ENCODE measurements at regions not wholly inside any gene's neighbourhood (a gene's known extent, or its start where the extent isn't known, plus 50 kb on each side); places are given as distances from the start of the nearest gene placed in this dataset.

DNA sequence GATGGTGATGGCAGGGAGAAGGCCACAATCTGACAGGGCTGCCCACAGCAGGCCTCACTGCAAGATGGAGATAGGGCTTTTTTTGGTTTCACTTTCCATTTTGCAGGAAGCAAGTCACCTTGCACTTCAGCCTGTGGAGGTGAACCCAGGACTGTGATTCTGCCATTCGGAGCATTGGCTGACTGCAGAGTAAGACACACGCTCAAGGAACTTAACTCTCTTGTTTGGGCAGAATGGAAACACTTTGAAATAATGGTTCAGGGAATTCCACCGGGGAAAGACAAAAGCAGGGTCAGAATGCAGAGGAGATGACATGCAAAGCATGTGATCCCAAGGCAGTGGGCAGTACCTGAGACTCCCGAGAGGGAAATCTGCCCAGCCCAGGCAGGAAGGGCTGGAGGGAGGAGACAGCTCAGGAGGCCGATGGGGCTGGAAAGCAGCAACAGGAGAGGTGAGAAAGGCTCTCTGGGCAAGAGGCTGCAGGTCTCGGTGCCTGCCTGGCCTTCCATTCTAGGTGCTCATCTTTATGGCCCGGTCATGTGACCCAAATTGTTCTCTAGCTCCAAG lies 58.7 kb upstream of the PRMT8 start:
- TF ChIP-seq, protein P1, sequence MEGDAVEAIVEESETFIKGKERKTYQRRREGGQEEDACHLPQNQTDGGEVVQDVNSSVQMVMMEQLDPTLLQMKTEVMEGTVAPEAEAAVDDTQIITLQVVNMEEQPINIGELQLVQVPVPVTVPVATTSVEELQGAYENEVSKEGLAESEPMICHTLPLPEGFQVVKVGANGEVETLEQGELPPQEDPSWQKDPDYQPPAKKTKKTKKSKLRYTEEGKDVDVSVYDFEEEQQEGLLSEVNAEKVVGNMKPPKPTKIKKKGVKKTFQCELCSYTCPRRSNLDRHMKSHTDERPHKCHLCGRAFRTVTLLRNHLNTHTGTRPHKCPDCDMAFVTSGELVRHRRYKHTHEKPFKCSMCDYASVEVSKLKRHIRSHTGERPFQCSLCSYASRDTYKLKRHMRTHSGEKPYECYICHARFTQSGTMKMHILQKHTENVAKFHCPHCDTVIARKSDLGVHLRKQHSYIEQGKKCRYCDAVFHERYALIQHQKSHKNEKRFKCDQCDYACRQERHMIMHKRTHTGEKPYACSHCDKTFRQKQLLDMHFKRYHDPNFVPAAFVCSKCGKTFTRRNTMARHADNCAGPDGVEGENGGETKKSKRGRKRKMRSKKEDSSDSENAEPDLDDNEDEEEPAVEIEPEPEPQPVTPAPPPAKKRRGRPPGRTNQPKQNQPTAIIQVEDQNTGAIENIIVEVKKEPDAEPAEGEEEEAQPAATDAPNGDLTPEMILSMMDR (IDR thresholded peaks at IDR 0.05) = no peak

DNA sequence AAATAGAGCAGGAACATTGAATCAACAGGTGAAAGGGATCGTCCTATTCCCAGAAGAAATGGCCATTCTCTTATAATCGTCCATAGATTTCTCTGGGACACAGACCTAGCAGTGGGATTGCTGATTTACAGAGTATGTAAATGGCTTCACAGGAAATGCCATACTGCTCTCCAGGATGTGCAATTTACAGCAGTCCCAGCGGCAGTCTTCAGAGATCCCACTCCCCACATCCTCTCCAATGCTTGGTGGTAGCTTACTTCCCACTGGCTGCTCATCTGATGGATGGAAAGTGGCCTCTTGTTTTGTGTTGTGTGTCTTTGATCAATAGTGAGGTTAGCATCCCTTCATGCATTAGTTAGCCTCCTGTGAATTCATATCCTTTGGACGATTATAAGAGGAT lies 58.1 kb upstream of the PRMT8 start:
- TF ChIP-seq, protein P1 (IDR thresholded peaks at IDR 0.05) = no peak

DNA sequence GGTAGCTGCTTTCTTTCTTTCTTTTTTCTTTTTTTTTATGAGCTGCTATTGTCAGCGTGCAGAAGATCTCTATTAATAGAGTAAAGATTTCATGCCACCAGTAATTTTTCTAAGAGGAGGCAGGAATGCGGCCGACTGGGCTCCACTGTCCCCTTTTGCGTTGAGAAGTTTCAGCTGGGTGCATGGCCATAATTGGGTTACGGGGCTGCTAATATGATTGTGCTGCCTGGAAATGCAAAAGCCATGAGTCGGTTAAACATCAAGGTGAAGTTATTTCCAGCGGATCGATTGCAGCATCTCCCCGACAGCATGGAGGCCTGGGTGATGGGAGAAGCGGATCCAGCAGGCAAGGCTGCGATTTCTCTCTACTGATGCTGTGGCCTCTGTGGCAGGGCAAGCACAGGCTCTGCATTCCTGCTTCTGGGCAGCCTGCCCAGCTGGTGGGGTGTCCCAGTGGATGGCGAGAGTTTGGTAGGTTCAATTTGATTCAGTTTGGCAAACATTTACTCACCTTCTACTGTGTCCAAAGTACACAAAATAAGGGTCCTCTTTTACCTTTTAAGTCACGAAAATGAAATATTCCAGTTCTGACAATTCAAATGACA lies 54.4 kb upstream of the PRMT8 start:
- TF ChIP-seq, protein P1 (IDR thresholded peaks at IDR 0.05) = no peak

DNA sequence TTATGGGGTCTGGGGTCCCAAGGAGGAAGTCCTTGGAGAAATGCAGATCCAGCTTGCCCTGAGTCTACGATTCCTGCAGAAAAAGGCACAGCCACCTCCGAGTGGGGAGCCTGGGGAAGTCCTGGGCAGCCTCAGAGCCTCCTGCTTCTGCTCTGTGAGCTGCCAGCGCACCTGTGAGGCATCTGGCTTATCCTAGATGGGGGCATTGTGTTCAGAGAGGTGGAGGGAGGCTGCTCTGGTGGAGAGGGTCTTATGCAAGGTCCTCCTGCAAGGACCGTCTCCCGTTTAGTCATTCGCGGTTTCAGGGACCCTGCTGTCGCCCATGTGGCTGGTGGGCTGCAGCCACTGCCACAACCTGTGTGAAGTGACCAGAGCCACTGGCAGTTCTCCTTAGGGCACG lies 53.0 kb upstream of the PRMT8 start:
- TF ChIP-seq, protein P1 (IDR thresholded peaks at IDR 0.05) = no peak

DNA sequence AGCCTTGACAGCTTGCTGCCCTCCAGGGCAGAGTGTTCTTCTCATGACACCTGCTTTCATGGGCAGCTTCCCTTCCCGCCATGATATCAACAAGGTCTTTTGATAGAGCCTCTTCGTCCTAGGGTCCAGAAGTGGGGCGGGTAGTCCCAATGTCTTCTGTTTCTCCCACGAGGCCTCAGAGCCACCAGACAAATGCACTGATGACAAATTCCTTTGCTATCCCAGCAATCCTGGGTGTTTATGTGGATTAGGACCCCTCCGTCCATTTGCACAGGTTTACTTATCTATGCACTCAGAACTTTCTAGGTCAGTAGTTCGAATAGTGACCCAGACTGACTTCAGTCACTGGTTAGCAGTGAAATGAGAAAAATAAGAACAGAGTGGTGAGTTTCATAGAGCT lies 52.6 kb upstream of the PRMT8 start:
- TF ChIP-seq, protein P1 (IDR thresholded peaks at IDR 0.05) = no peak
